A673 (cell line): ENCODE measurements at regions not wholly inside any gene's neighbourhood (a gene's known extent, or its start where the extent isn't known, plus 50 kb on each side); places are given as distances from the start of the nearest gene placed in this dataset.

Source experiments
- EZH2 ChIP-seq: fragments of 200-600 bp; sonication (generic); IDR thresholded peaks from 2 replicates; pipeline ENCODE4 v1.6.1; 2017; ENCODE audit warnings: borderline replicate concordance, low read depth, mild to moderate bottlenecking, mixed read lengths, antibody characterized with exemption, low read length; ENCODE audit not compliant: poor library complexity, severe bottlenecking
- TF ChIP-seq, protein P1 (sequence below): fragments of 300-800, 200-600 bp; sonication (generic); conservative IDR thresholded peaks from 2 replicates; pipeline ENCODE4 v1.5.1; 2017; ENCODE audit warnings: low read depth, mild to moderate bottlenecking, antibody characterized with exemption, low read length, moderate library complexity, mixed read lengths

DNA sequence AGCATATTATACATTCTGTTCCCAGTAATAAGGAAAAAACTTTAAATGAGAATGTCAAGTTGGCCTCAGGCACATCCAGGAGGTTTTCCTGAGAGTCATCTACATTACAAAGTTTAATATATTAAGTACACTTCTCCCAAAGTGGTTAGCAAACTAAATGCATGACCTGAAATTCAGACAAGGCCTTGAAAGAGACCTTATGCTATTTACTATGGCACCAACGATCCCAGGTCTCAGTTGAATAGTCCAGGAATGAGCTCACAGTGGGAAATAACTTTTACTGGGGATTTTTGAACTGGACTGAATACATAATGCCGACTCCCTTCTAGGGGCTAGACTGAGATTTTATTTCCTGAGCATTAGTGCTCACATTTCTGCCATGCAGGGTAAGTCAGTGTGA, 1577.5 kb upstream of the PCDH7 start:
- TF ChIP-seq EZH2: no peak
- TF ChIP-seq, protein P1, sequence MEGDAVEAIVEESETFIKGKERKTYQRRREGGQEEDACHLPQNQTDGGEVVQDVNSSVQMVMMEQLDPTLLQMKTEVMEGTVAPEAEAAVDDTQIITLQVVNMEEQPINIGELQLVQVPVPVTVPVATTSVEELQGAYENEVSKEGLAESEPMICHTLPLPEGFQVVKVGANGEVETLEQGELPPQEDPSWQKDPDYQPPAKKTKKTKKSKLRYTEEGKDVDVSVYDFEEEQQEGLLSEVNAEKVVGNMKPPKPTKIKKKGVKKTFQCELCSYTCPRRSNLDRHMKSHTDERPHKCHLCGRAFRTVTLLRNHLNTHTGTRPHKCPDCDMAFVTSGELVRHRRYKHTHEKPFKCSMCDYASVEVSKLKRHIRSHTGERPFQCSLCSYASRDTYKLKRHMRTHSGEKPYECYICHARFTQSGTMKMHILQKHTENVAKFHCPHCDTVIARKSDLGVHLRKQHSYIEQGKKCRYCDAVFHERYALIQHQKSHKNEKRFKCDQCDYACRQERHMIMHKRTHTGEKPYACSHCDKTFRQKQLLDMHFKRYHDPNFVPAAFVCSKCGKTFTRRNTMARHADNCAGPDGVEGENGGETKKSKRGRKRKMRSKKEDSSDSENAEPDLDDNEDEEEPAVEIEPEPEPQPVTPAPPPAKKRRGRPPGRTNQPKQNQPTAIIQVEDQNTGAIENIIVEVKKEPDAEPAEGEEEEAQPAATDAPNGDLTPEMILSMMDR: no peak
